GM23338 (cell line): ENCODE measurements at regions not wholly inside any gene's neighbourhood (a gene's known extent, or its start where the extent isn't known, plus 50 kb on each side); places are given as distances from the start of the nearest gene placed in this dataset.

Experiments used
- ATAC-seq: fragments of 200-7000 bp; cut with Tn5 transposase; 3 replicates; pipeline ENCODE4 v1.9.1; 2020
- DNase-seq: peaks from one replicate; pipeline ENCODE4 v3.0.0-alpha.2; 2015; ENCODE audit warnings: low spot score
- H2AFZ ChIP-seq: fragments of 200-600 bp; sonication (generic); 2 replicates; pipeline ENCODE4 v1.8.0; 2016; ENCODE audit warnings: antibody characterized with exemption, mild to moderate bottlenecking, moderate library complexity
- H3F3A ChIP-seq: fragments of 200-600 bp; sonication (generic); replicated peaks from 2 replicates; pipeline ENCODE4 v1.8.0; 2017; ENCODE audit warnings: antibody characterized with exemption, mixed run types, low read depth
- H3K27ac ChIP-seq: fragments of 200-600 bp; sonication (generic); 2 replicates; pipeline ENCODE4 v1.6.1; 2016; ENCODE audit warnings: low read depth
- H3K27me3 ChIP-seq: fragments of 200-600 bp; sonication (generic); 2 replicates; pipeline ENCODE4 v1.8.0; 2016; ENCODE audit warnings: mild to moderate bottlenecking, mixed run types, moderate library complexity; ENCODE audit not compliant: insufficient read depth
- H3K36me3 ChIP-seq: fragments of 200-600 bp; sonication (generic); 2 replicates; pipeline ENCODE4 v1.8.0; 2016; ENCODE audit warnings: mild to moderate bottlenecking; ENCODE audit not compliant: insufficient read depth
- H3K4me1 ChIP-seq: fragments of 200-600 bp; sonication (generic); 2 replicates; pipeline ENCODE4 v1.8.0; 2016; ENCODE audit warnings: mild to moderate bottlenecking, moderate library complexity; ENCODE audit not compliant: insufficient read depth
- H3K4me2 ChIP-seq: fragments of 200-600 bp; sonication (generic); 2 replicates; pipeline ENCODE4 v1.7.1; 2017; ENCODE audit warnings: mixed run types
- H3K4me3 ChIP-seq: fragments of 200-600 bp; sonication (generic); 2 replicates; pipeline ENCODE4 v1.6.1; 2016; ENCODE audit warnings: mixed run types
- H3K79me2 ChIP-seq: fragments of 200-600 bp; sonication (generic); replicated peaks from 2 replicates; pipeline ENCODE4 v1.8.0; 2017; ENCODE audit warnings: mild to moderate bottlenecking; ENCODE audit not compliant: insufficient read depth
- H3K9me2 ChIP-seq: fragments of 200-600 bp; sonication (generic); 2 replicates; pipeline ENCODE4 v1.8.0; 2017; ENCODE audit not compliant: insufficient read depth
- H4K20me1 ChIP-seq: fragments of 200-600 bp; sonication (generic); replicated peaks from 2 replicates; pipeline ENCODE4 v1.8.0; 2017; ENCODE audit warnings: mild to moderate bottlenecking; ENCODE audit not compliant: insufficient read depth
- H3K27ac Mint-ChIP-seq: 2 replicates; pipeline ENCODE4 v1.8.0; 2020; ENCODE audit warnings: inconsistent platforms, mild to moderate bottlenecking, moderate library complexity, mixed read lengths
- H3K27me3 Mint-ChIP-seq: 3 replicates; pipeline ENCODE4 v1.8.0; 2022; ENCODE audit warnings: low read depth, mild to moderate bottlenecking, moderate library complexity, mixed read lengths, inconsistent platforms; ENCODE audit not compliant: insufficient read depth, poor library complexity
- H3K36me3 Mint-ChIP-seq: 3 replicates; pipeline ENCODE4 v1.8.0; 2021; ENCODE audit warnings: low read depth, mild to moderate bottlenecking, inconsistent platforms, moderate library complexity, mixed read lengths
- H3K4me1 Mint-ChIP-seq: 3 replicates; pipeline ENCODE4 v1.8.0; 2020; ENCODE audit warnings: mild to moderate bottlenecking, inconsistent platforms, mixed read lengths
- H3K4me3 Mint-ChIP-seq: 3 replicates; pipeline ENCODE4 v1.8.0; 2021; ENCODE audit warnings: moderate library complexity, mild to moderate bottlenecking, inconsistent platforms, mixed read lengths
- H3K9me3 Mint-ChIP-seq: 3 replicates; pipeline ENCODE4 v1.8.0; 2020; ENCODE audit warnings: moderate library complexity, mild to moderate bottlenecking, inconsistent platforms, mixed read lengths
- CREB1 ChIP-seq: fragments of 250-450 bp; sonication (Bioruptor Pico); IDR thresholded peaks from 2 replicates; pipeline ENCODE4 v1.5.0; 2020; ENCODE audit warnings: low read depth, mild to moderate bottlenecking, moderate library complexity
- CTCF ChIP-seq, 2 experiments: fragments of 200-600 bp in 1 of 2; sonication (generic) in 1 of 2; conservative IDR thresholded peaks; 2 replicates each; pipeline versions ENCODE4 v1.5.1 to v1.6.1; 2016 to 2017; ENCODE audit warnings: antibody characterized with exemption in 2 of 2, low read depth in 2 of 2, mild to moderate bottlenecking in 2 of 2, moderate library complexity in 1 of 2
- ETS1 ChIP-seq: IDR thresholded peaks from 2 replicates; pipeline ENCODE4 v1.6.1; 2016; ENCODE audit warnings: antibody characterized with exemption
- EZH2 ChIP-seq: fragments of 200-600 bp; sonication (generic); IDR thresholded peaks from one replicate; pipeline ENCODE4 v1.8.0; 2017; ENCODE audit warnings: antibody characterized with exemption, mild to moderate bottlenecking, low read depth; ENCODE audit not compliant: unreplicated experiment
- EZH2phosphoT487 ChIP-seq: fragments of 200-600 bp; sonication (generic); IDR thresholded peaks from one replicate; pipeline ENCODE4 v1.8.1; 2018; ENCODE audit warnings: antibody characterized with exemption; ENCODE audit not compliant: unreplicated experiment
- JUNB ChIP-seq: IDR thresholded peaks from one replicate; pipeline ENCODE4 v1.6.1; 2016; ENCODE audit warnings: antibody characterized with exemption; ENCODE audit not compliant: unreplicated experiment
- NANOG ChIP-seq: IDR thresholded peaks from 2 replicates; pipeline ENCODE4 v1.6.1; 2016; ENCODE audit warnings: antibody characterized with exemption, borderline replicate concordance
- POLR2AphosphoS5 ChIP-seq: IDR thresholded peaks from 2 replicates; pipeline ENCODE4 v1.6.1; 2016; ENCODE audit warnings: antibody characterized with exemption, low read depth
- REST ChIP-seq: IDR thresholded peaks from one replicate; pipeline ENCODE4 v1.6.1; 2018; ENCODE audit warnings: antibody characterized with exemption; ENCODE audit not compliant: unreplicated experiment
- STAT1 ChIP-seq: IDR thresholded peaks from one replicate; pipeline ENCODE4 v1.6.1; 2016; ENCODE audit warnings: antibody characterized with exemption; ENCODE audit not compliant: unreplicated experiment
- ZNF114 ChIP-seq: fragments of 250-450 bp; sonication (Bioruptor Pico); IDR thresholded peaks from 2 replicates; pipeline ENCODE4 v1.5.0; 2020; ENCODE audit warnings: mild to moderate bottlenecking, moderate library complexity
- ZNF331 ChIP-seq: fragments of 250-450 bp; sonication (Bioruptor Pico); IDR thresholded peaks from 2 replicates; pipeline ENCODE4 v1.5.0; 2020; ENCODE audit warnings: low read depth, mild to moderate bottlenecking, moderate library complexity
- ZNF462 ChIP-seq: fragments of 250-450 bp; sonication (Bioruptor Pico); IDR thresholded peaks from 2 replicates; pipeline ENCODE4 v1.5.0; 2020; ENCODE audit warnings: mild to moderate bottlenecking, moderate library complexity

GRCh38 chr12:115618105-115618504 lies 659.4 kb downstream of the MED13L start:
- H3K4me3 Mint-ChIP-seq = no peak overlapping the region
- H3K9me3 Mint-ChIP-seq = peaks cover 9% of the 10 kb centered on the region; the same call in 2 of the 3 replicates
- H3K27ac Mint-ChIP-seq = no peak overlapping the region
- Histone ChIP-seq H3K27me3 (no peaks in the 10 kb centered on the region), H3K4me3 (no peak overlapping the region), H3F3A (no peaks in the 10 kb centered on the region), H4K20me1 (no peaks in the 10 kb centered on the region), H3K36me3 (no peaks in the 10 kb centered on the region), H3K4me1 (no peaks in the 10 kb centered on the region), H3K4me2 (no peak overlapping the region), H3K79me2 (no peaks in the 10 kb centered on the region), H3K27ac (no peak overlapping the region), H3K9me2 (no peaks in the 10 kb centered on the region), H2AFZ (no peak overlapping the region)
- ATAC-seq (no peak), DNase-seq (no peak)
- peaks cover 3% of the 10 kb centered on the region; the same call in 2 of the 3 replicates for H3K36me3 Mint-ChIP-seq
- TF ChIP-seq ZNF114 (CRISPR knock-in tag) (no peak), NANOG (no peak), JUNB (no peak), EZH2 (no peak), ZNF331 (no peak), STAT1 (no peak), CTCF (conservative IDR thresholded peaks at IDR 0.05; ENCODE audit: low read depth in 2 of 2) (no peak), ZNF462 (CRISPR knock-in tag) (no peak), REST (no peak), POLR2AphosphoS5 (no peak), CREB1 (CRISPR knock-in tag) (no peak), ETS1 (no peak), EZH2phosphoT487 (no peak)
- no peaks in the 10 kb centered on the region for H3K4me1 Mint-ChIP-seq
- peaks cover 6% of the 10 kb centered on the region for H3K27me3 Mint-ChIP-seq
